ENCODE measurements at regions not wholly inside any gene's neighbourhood (a gene's known extent, or its start where the extent isn't known, plus 50 kb on each side); places are given as distances from the start of the nearest gene placed in this dataset.
"Not testable (repeated sequence)": the region's sequence is repeated elsewhere in the genome, so short reads cannot be mapped to it uniquely, and the experiment has no call there.

GRCh38 chr10:3658766-3659165 lies 126.2 kb downstream of the KLF6 start:
- no peak for ATAC-seq

GRCh38 chr10:3656214-3656613 lies 128.8 kb downstream of the KLF6 start:
- ATAC-seq = no peak

- ATAC-seq = no peak
Observed at GRCh38 chr10:3655528-3655927, 129.5 kb downstream of the KLF6 start.

- ATAC-seq = no peak
Observed at GRCh38 chr10:3654980-3655379, 130.0 kb downstream of the KLF6 start.

GRCh38 chr10:3654496-3654895 lies 130.5 kb downstream of the KLF6 start:
- ATAC-seq = no peak

GRCh38 chr10:3653303-3653702 lies 131.7 kb downstream of the KLF6 start:
- not testable (repeated sequence) for ATAC-seq

- ATAC-seq = peak in 1 of 2 donors; percentile 59
Observed at GRCh38 chr10:3652886-3653285, 132.1 kb downstream of the KLF6 start.

- ATAC-seq = no peak
Observed at GRCh38 chr10:3651969-3652653, 132.9 kb downstream of the KLF6 start.

- ATAC-seq = no peak
Observed at GRCh38 chr10:3648576-3648975, 136.4 kb downstream of the KLF6 start.

- ATAC-seq = no peak
Observed at GRCh38 chr10:3648170-3648569, 136.8 kb downstream of the KLF6 start.

- ATAC-seq = no peak
Observed at GRCh38 chr10:3647074-3647473, 137.9 kb downstream of the KLF6 start.

- ATAC-seq = no peak
Observed at GRCh38 chr10:3645406-3645805, 139.6 kb downstream of the KLF6 start.

- ATAC-seq = no peak
Observed at GRCh38 chr10:3640816-3641215, 144.2 kb downstream of the KLF6 start.

GRCh38 chr10:3639546-3639945 lies 145.5 kb downstream of the KLF6 start:
- no peak for ATAC-seq

GRCh38 chr10:3636356-3637181 lies 148.4 kb downstream of the KLF6 start:
- ATAC-seq = no peak

- ATAC-seq = no peak
Observed at GRCh38 chr10:3635697-3636096, 149.3 kb downstream of the KLF6 start.

GRCh38 chr10:3635211-3635671 lies 149.8 kb downstream of the KLF6 start:
- ATAC-seq = no peak

- not testable (repeated sequence) for ATAC-seq
Observed at GRCh38 chr10:3634646-3635045, 150.4 kb downstream of the KLF6 start.

- peak in 1 of 2 donors; percentile 45 for ATAC-seq
Observed at GRCh38 chr10:3631701-3632330, 153.2 kb downstream of the KLF6 start.

- no peak for ATAC-seq
Observed at GRCh38 chr10:3631291-3631690, 153.7 kb downstream of the KLF6 start.

GRCh38 chr10:3625959-3626751 lies 158.9 kb downstream of the KLF6 start:
- no peak for ATAC-seq

GRCh38 chr10:3624367-3624766 lies 160.6 kb downstream of the KLF6 start:
- no peak for ATAC-seq

- ATAC-seq = no peak
Observed at GRCh38 chr10:3623746-3624145, 161.3 kb downstream of the KLF6 start.
